ENCODE measurements at regions not wholly inside any gene's neighbourhood (a gene's known extent, or its start where the extent isn't known, plus 50 kb on each side); places are given as distances from the start of the nearest gene placed in this dataset.

GRCh38 chr2:51650769-51651168, 618.8 kb upstream of the NRXN1 start:
- TF ChIP-seq, protein P1, sequence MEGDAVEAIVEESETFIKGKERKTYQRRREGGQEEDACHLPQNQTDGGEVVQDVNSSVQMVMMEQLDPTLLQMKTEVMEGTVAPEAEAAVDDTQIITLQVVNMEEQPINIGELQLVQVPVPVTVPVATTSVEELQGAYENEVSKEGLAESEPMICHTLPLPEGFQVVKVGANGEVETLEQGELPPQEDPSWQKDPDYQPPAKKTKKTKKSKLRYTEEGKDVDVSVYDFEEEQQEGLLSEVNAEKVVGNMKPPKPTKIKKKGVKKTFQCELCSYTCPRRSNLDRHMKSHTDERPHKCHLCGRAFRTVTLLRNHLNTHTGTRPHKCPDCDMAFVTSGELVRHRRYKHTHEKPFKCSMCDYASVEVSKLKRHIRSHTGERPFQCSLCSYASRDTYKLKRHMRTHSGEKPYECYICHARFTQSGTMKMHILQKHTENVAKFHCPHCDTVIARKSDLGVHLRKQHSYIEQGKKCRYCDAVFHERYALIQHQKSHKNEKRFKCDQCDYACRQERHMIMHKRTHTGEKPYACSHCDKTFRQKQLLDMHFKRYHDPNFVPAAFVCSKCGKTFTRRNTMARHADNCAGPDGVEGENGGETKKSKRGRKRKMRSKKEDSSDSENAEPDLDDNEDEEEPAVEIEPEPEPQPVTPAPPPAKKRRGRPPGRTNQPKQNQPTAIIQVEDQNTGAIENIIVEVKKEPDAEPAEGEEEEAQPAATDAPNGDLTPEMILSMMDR (conservative IDR thresholded peaks at IDR 0.05; ENCODE audit: low read depth in 2 of 2), result no peak
- TF ChIP-seq EZH2phosphoT487 (IDR thresholded peaks at IDR 0.05; ENCODE audit: unreplicated experiment) (no peak), POLR2AphosphoS5 (IDR thresholded peaks at IDR 0.05; ENCODE audit: low read depth) (no peak), JUNB (IDR thresholded peaks at IDR 0.05; ENCODE audit: unreplicated experiment) (no peak), EZH2 (IDR thresholded peaks at IDR 0.05; ENCODE audit: low read depth, unreplicated experiment) (no peak), ZNF114 (CRISPR knock-in tag; IDR thresholded peaks at IDR 0.05) (no peak), CREB1 (CRISPR knock-in tag; IDR thresholded peaks at IDR 0.05; ENCODE audit: low read depth) (no peak), STAT1 (IDR thresholded peaks at IDR 0.05; ENCODE audit: unreplicated experiment) (no peak), ETS1 (IDR thresholded peaks at IDR 0.05) (no peak), NANOG (IDR thresholded peaks at IDR 0.05; ENCODE audit: borderline replicate concordance) (no peak)
- TF ChIP-seq, protein P2, sequence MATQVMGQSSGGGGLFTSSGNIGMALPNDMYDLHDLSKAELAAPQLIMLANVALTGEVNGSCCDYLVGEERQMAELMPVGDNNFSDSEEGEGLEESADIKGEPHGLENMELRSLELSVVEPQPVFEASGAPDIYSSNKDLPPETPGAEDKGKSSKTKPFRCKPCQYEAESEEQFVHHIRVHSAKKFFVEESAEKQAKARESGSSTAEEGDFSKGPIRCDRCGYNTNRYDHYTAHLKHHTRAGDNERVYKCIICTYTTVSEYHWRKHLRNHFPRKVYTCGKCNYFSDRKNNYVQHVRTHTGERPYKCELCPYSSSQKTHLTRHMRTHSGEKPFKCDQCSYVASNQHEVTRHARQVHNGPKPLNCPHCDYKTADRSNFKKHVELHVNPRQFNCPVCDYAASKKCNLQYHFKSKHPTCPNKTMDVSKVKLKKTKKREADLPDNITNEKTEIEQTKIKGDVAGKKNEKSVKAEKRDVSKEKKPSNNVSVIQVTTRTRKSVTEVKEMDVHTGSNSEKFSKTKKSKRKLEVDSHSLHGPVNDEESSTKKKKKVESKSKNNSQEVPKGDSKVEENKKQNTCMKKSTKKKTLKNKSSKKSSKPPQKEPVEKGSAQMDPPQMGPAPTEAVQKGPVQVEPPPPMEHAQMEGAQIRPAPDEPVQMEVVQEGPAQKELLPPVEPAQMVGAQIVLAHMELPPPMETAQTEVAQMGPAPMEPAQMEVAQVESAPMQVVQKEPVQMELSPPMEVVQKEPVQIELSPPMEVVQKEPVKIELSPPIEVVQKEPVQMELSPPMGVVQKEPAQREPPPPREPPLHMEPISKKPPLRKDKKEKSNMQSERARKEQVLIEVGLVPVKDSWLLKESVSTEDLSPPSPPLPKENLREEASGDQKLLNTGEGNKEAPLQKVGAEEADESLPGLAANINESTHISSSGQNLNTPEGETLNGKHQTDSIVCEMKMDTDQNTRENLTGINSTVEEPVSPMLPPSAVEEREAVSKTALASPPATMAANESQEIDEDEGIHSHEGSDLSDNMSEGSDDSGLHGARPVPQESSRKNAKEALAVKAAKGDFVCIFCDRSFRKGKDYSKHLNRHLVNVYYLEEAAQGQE (IDR thresholded peaks at IDR 0.05; ENCODE audit: unreplicated experiment), result no peak

Data from GM23338 (cell line).